GM13977 (cell line): ENCODE measurements at regions not wholly inside any gene's neighbourhood (a gene's known extent, or its start where the extent isn't known, plus 50 kb on each side); places are given as distances from the start of the nearest gene placed in this dataset.

Experiments
- DNase-seq: peaks from one replicate; pipeline ENCODE4 v3.0.0; 2012; ENCODE audit warnings: low spot score
- in situ Hi-C: fragments of 300-500 bp; cut with MboI; formaldehyde crosslinking; loops from one replicate; pipeline ENCODE4 v1.12.0; 2022; ENCODE audit warnings: low sequenced_read_pairs, low pct_unique_long_range_greater_than_20kb, mixed read lengths, inconsistent platforms; ENCODE audit not compliant: unreplicated experiment
- TF ChIP-seq, protein P1 (sequence below): IDR thresholded peaks from 2 replicates; pipeline ENCODE4 v1.5.1; 2012; ENCODE audit warnings: mild to moderate bottlenecking, control low read depth; ENCODE audit not compliant: insufficient read depth; ENCODE audit errors: extremely low read depth, missing control alignments

DNA sequence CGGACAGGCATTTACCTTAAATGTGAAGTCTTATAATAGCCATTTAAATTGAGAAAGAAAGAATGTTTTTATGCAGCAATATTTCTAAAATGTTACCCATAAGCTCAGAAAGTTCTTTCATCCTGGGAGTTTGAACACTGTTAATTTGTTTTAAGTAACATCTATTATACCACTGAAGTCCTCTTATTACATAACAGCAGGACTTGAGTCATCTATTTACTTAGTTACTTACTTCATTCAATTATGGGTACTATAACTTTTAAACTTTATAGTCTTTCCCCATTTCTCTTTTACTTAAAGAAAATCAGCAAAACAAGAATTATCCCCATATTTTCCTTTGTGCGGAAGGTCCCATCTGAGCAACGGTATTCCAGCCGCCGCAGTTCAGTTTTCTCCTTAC is 473.1 kb downstream of the ETNK1 start:
- in situ Hi-C loops: no loop called here
- TF ChIP-seq, protein P1, sequence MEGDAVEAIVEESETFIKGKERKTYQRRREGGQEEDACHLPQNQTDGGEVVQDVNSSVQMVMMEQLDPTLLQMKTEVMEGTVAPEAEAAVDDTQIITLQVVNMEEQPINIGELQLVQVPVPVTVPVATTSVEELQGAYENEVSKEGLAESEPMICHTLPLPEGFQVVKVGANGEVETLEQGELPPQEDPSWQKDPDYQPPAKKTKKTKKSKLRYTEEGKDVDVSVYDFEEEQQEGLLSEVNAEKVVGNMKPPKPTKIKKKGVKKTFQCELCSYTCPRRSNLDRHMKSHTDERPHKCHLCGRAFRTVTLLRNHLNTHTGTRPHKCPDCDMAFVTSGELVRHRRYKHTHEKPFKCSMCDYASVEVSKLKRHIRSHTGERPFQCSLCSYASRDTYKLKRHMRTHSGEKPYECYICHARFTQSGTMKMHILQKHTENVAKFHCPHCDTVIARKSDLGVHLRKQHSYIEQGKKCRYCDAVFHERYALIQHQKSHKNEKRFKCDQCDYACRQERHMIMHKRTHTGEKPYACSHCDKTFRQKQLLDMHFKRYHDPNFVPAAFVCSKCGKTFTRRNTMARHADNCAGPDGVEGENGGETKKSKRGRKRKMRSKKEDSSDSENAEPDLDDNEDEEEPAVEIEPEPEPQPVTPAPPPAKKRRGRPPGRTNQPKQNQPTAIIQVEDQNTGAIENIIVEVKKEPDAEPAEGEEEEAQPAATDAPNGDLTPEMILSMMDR: no peak
- no peak for DNase-seq

DNA sequence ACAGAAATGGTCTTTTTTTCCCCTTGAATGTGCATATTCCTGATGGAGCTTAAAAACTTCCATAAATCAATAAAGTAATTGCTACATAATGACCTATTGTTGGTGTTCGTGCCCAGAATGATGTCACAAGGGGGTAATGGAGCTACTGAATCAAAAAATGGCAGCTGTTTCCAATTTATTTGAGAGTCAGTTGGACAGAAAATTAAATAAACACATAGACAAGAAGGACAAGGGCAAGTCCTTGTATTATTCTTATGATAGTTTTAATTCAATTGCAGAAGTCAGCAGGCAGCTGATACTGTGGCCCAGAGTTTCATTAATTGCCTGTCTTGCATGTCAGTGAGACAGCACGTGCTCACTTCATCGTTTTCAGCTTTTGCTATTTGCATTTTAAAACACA is 473.5 kb downstream of the ETNK1 start:
- in situ Hi-C loops: no loop called here
- TF ChIP-seq, protein P1: no peak
- no peak for DNase-seq

DNA sequence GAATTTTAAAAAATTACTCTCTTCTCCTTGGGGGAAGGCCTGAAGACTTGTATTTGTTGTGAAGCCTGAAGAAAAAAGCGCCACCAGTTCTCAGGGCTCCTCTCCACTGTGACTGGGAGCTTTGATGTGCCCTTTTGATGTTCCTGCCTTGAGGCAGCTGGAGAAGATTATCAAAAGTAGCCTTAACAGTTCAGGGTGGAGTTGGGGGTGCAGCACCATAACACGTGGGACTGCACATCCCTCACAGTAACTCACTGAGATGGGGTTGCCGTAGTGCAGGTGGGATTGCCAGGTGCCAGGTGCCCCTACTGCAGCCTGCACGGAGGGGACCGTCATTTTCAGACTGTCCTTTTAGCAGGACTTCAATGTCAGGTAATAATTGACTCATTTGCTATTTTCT is 474.1 kb downstream of the ETNK1 start:
- no peak for DNase-seq
- in situ Hi-C loops: no loop called here
- TF ChIP-seq, protein P1: no peak

DNA sequence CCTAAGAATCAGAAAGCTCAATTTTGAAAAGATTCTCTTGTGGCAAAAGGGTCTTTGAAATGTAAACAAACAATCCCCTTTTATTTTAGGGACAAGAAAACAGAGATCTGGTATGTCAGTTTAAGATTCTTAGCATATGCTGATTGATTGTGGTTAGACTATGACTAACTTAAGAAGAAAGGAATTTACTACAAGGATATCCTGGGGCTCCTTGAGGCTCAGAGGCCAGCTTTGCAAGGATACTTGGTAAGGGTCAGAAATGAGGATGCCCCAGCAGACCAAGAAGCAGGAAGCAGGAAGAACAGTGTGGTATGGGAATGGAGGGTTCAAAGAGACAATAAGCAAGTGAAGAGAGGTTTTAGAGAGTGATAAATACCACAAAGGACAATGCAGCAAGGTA is 474.6 kb downstream of the ETNK1 start:
- TF ChIP-seq, protein P1: no peak
- in situ Hi-C loops: no loop called here
- no peak for DNase-seq

DNA sequence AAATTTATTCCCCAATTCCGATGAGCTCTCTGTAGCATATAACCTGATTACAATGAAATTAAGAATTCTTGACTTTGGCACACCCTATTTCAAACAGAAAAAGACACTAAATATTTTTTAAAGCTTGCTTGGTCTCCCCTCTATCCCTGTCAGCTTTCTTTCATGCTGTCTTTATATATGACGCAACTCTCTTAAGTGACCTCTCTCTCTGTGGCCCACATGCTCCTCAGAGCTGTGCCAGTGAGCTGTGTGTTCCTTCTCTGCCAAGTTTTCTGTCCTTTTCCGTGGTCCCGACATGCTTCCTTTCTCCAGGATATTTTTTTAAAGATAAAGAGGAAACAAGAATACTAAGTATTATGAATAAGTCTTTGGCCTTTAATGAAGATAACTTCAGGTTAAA is 484.0 kb downstream of the ETNK1 start:
- TF ChIP-seq, protein P1: no peak
- no peak for DNase-seq
- in situ Hi-C loops: no loop called here

DNA sequence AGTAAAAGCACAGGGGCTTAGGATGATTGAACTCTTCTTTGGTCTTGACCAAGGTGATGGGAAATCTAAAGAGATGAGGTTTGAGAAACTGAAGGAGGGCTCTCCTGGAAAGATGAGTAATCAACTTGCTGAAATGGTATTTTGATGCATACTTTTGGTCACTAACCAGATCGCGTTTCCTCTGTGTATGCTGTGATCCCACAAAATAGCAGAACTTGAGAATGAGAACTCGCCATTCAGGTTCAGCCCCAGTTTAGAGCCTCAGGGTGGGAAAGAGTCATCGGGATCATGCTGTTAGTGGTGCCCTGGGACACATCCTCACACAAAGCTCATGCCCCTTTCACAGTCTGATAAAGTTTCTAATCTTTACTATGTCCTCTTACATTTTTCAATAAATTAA is 488.8 kb downstream of the ETNK1 start:
- in situ Hi-C loops: no loop called here
- TF ChIP-seq, protein P1: no peak
- DNase-seq: no peak

DNA sequence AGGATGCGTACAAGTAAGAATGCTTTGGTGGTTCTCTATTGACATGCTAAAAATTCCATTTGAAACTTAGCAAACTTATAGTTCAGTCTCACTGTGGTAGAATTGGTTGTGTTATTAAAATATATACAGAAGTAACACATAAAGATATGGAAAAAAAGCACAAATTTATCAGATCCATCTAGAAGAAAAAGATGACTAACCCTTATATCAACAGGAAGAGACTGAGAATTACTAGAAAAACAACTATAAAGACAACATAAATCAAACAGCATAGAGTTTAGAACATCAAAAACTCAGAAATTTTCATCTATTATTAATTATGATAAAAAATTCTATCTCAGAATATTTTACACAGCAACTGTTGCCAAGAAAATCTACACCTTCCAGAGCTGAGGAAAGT is 491.0 kb downstream of the ETNK1 start:
- in situ Hi-C loops: no loop called here
- TF ChIP-seq, protein P1: no peak
- DNase-seq: no peak
